ENCODE measurements at regions not wholly inside any gene's neighbourhood (a gene's known extent, or its start where the extent isn't known, plus 50 kb on each side); places are given as distances from the start of the nearest gene placed in this dataset.

- no peak for DNase-seq (ENCODE audit: low read depth in 4 of 4, low spot score in 3 of 4)
Observed at GRCh38 chr5:105807951-105808350, 1862.8 kb downstream of the EFNA5 start.

DNA sequence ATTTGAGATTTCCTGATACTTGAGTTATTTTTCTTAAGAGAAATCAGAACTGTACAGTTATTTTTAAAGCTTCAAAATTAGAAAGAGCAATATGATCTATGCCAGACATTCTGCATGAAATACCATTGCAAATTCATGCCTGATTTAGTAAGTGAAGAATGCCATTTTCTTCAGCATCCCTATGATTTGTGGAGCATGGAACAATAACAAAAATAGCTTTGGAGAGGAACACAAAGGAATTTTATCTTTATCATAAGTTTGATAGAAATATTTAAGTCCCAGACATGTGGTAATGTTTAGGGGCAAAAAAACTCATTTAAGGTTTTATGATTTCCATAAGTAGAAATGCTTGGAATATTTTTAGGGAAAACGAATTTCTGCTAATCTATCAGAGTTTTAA lies 1863.4 kb downstream of the EFNA5 start:
- DNase-seq (ENCODE audit: low read depth in 4 of 4, low spot score in 3 of 4), result no peak

GRCh38 chr5:105806596-105806995 lies 1864.1 kb downstream of the EFNA5 start:
- DNase-seq (ENCODE audit: low read depth in 4 of 4, low spot score in 3 of 4), result no peak

- no peak for DNase-seq (ENCODE audit: low read depth in 4 of 4, low spot score in 3 of 4)
Observed at GRCh38 chr5:105803431-105803830, 1867.3 kb downstream of the EFNA5 start.

GRCh38 chr5:105794578-105794977 lies 1876.2 kb downstream of the EFNA5 start:
- DNase-seq (ENCODE audit: low read depth in 4 of 4, low spot score in 3 of 4), result no peak

DNA sequence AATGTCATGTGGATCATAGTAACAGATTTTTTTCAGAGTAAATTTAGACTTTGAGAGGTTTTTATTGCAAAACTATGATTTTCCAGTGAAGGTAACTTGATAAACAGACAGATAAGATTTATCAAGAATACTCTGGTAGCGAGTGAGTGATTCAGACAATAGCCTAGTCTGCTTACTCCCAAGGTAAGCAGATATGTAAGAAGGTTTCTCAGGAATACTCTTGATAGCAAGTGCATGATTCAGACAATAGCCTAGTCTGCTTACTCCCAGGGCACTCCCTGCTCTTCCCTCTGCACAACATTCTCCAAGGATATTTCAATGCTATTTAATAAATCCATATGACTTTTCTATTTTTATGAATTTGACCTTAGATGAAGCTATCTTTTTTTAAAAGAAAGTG lies 1881.5 kb downstream of the EFNA5 start:
- DNase-seq (ENCODE audit: low read depth in 4 of 4, low spot score in 3 of 4), result no peak

DNA sequence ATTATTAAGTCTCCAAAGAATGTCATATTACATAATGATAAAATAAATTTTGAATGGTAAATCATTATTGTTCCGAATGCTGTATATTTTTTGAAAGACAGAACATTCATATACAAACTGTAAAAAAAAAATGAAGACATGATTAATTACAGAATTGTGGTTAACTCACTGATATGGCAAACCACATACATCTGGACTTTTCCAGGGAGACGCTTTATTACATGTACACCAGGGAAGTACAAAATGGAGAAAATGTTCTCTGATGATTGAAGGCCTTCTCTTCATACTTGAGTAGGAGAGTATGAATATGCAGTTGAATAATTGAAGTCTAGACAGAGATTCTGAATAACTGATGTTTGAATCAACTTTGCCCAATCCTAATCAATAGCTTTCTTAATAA lies 1886.9 kb downstream of the EFNA5 start:
- DNase-seq (ENCODE audit: low read depth in 4 of 4, low spot score in 3 of 4), result no peak

DNA sequence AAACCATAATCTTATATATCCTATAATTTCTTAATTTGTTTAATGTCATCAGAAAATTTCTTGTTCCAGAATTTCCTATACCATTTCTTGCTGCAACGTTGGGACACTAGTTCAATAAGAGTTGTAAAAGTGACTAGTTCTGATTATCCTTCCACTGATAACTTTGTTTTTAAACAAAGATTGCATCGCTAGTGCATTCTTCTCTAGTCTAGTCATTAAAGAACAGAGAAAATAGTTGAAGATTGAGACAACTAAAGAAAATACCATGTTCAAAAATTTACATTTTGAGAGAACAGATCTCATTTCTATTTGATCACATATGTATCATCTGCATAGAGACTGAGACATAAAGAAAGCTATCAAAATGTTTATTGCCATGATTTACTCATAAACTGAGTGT lies 1888.2 kb downstream of the EFNA5 start:
- no peak for DNase-seq (ENCODE audit: low read depth in 4 of 4, low spot score in 3 of 4)

DNA sequence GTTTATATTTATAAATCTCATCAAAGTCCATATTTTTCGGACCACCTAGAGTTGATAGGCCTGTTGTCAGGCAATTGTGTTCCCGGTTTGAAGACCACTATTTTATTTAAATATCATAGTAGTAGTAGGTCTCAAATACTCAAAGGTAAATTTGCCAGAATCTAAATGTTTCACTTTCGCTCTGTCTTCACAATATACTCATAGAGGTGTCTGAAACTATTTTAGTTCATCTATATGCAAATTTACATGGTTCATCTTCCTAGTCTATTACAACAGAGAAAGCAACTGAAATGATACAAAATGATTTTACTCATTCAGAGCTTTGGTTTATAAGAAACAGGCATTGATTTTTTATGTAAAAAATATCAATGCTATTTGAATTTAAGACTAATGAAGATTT lies 1897.5 kb downstream of the EFNA5 start:
- DNase-seq (ENCODE audit: low read depth in 4 of 4, low spot score in 3 of 4), result no peak

GRCh38 chr5:105767267-105767666 lies 1903.5 kb downstream of the EFNA5 start:
- no peak for DNase-seq (ENCODE audit: low read depth in 4 of 4, low spot score in 3 of 4)

- DNase-seq (ENCODE audit: low read depth in 4 of 4, low spot score in 3 of 4), result no peak
Observed at GRCh38 chr5:105762728-105763127, 1908.0 kb downstream of the EFNA5 start.

- no peak for DNase-seq (ENCODE audit: low read depth in 4 of 4, low spot score in 3 of 4)
Observed at GRCh38 chr5:105754056-105754455, 1916.7 kb downstream of the EFNA5 start.

GRCh38 chr5:105752801-105753200 lies 1917.9 kb downstream of the EFNA5 start:
- no peak for DNase-seq (ENCODE audit: low read depth in 4 of 4, low spot score in 3 of 4)

DNA sequence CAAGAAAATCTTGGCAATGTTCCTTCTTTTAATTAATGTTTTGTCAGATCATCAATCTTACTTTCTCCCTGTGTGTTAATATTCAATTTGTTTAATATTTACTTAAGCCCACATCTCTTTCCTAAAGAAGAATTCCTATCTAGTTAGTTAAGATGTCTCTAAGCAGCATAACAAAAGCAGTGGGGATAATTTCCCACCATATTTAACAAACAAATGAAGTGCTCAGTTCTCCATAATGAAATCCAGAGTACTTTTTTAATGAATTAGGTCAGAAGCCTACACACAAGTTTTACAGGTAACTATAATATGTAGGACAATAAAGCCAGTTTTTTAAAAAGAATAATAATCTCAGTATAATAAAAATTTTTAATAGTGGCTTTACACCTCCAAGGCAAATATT lies 1918.8 kb downstream of the EFNA5 start:
- no peak for DNase-seq (ENCODE audit: low read depth in 4 of 4, low spot score in 3 of 4)

DNA sequence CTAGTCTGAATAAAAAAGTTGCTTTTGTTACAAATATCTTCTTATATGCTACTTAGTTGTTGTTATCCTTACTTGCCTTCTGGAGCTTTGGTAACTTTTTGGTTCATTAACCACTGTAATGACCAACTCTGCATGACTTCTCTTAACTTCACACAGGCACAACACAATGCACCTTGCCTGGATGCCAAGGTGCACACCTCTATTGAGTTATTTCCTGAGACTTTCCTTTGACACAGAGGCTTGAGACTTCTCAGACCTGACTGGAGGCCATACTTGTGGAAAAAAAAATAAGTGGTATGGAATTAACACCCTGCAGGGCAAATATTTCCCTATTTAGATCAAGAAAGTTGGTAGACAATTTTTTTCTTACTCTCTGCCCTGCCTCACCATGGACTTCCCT lies 1925.6 kb downstream of the EFNA5 start:
- no peak for DNase-seq (ENCODE audit: low read depth in 4 of 4, low spot score in 3 of 4)

GRCh38 chr5:105740242-105740641 lies 1930.5 kb downstream of the EFNA5 start:
- no peak for DNase-seq (ENCODE audit: low read depth in 4 of 4, low spot score in 3 of 4)

DNA sequence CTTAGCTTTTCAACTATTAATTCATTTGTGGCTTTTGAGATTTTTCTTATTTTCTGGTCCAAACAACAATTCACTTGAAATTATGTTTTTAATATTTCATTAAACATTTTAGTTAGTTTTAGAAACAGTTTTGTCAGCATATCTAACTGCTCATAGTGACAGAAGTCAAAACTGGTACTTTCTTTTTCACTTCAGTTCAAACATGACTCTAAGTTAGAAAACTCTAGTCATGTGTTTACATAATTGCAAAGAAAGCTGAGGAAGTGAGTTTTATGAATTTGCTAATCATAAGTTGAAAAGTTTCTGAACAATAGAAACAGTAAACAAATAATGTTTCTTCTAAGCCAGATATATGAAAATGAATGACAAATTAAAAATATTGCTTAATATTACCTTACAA lies 1931.0 kb downstream of the EFNA5 start:
- no peak for DNase-seq (ENCODE audit: low read depth in 4 of 4, low spot score in 3 of 4)

- DNase-seq (ENCODE audit: low read depth in 4 of 4, low spot score in 3 of 4), result no peak
Observed at GRCh38 chr5:105735704-105736103, 1935.0 kb downstream of the EFNA5 start.

GRCh38 chr5:105730982-105731381 lies 1939.8 kb downstream of the EFNA5 start:
- DNase-seq (ENCODE audit: low read depth in 4 of 4, low spot score in 3 of 4), result no peak

DNA sequence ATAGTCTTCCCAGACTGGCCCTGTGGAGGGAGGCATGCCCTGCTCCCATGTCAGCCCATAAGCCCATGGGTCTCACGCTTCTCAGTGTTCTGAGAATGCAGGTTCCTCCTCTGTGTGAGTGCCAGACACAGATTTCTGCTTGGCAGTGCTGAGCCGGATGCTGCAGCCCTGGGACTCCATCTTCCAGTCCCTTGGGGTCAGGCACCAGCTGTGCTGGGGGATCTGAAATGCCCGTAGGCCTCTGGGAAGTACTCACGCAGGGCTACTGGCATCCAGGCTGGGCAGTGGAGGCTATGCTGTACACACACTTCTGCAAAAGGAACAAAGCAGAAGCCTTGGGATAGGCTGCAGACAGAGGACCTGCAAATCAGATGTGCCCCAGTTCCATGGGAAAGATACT lies 1944.6 kb downstream of the EFNA5 start:
- no peak for DNase-seq (ENCODE audit: low read depth in 4 of 4, low spot score in 3 of 4)

DNA sequence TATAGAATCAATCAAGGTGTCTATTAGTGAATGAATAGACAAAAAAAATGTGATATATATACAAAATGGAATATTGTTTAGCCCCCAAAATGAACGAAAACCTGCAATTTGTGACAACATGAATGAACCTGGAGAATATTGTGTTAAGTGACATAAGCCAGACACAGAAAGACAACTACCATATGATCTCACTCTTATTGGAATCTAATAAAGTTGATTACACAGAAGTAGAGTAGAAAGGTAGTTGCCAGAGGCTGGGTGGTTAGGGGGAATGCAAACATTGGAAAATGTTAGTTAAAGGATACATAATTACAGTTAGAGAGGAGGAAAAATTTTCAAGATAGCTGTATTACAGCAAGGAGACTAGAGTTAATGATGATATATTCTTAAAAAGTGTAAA lies 1962.3 kb downstream of the EFNA5 start:
- no peak for DNase-seq (ENCODE audit: low read depth in 4 of 4, low spot score in 3 of 4)

GRCh38 chr5:105702323-105702722 lies 1968.4 kb downstream of the EFNA5 start:
- no peak for DNase-seq (ENCODE audit: low read depth in 4 of 4, low spot score in 3 of 4)

DNA sequence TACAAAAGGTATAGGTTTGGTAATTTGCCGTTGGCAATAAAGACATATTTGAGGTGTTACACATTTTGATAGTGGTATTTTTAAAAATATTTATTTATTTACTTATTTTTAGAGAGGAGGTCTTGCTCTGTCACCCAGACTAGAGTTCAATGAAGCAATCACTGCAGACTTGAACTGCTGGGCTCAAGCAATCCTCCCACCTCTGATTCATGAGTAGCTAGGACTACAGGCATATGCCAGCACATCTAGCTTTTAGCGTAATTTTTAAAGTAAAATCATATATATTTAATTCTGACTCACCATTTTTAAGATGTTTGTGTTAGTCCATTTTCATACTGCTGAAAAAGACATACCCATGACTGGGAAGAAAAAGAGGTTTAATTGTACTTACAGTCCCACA lies 1974.3 kb downstream of the EFNA5 start:
- DNase-seq (ENCODE audit: low read depth in 4 of 4, low spot score in 3 of 4), result no peak

DNA sequence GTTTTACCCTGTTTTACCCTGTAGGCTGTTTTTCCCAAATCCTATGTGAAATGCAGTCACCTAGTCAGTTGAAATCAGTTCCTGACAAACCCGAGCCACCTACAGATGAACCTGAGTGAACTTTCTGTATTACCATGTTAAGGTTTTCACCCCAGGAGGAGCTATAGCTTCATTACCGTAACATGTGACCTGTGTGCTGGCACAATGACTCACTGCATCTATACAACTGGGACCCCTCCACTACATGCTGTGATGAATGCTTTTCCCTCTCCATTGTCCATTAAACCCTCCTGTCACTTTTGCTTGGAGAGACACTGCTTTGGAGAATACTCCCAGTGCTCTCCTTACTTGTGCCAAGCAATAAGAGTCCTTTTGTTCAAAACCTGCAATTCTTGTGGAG lies 1974.8 kb downstream of the EFNA5 start:
- no peak for DNase-seq (ENCODE audit: low read depth in 4 of 4, low spot score in 3 of 4)

All from left renal pelvis (tissue), 4 donors.